ENCODE measurements at regions not wholly inside any gene's neighbourhood (a gene's known extent, or its start where the extent isn't known, plus 50 kb on each side); places are given as distances from the start of the nearest gene placed in this dataset.
"Not testable (repeated sequence)": the region's sequence is repeated elsewhere in the genome, so short reads cannot be mapped to it uniquely, and the experiment has no call there.

- DNase-seq: not testable (repeated sequence)
These were observed 357.3 kb upstream of the WSB1 start for GRCh38 chr17:26936645-26937044.

GRCh38 chr17:26937750-26938322 lies 356.1 kb upstream of the WSB1 start:
- DNase-seq: not testable (repeated sequence)

GRCh38 chr17:26939755-26940154 lies 354.2 kb upstream of the WSB1 start:
- DNase-seq: not testable (repeated sequence)

GRCh38 chr17:26940587-26940986 lies 353.3 kb upstream of the WSB1 start:
- DNase-seq: not testable (repeated sequence)

- no peak for DNase-seq
These were observed 331.4 kb upstream of the WSB1 start for GRCh38 chr17:26962255-26963162.

- no peak for DNase-seq
These were observed 330.8 kb upstream of the WSB1 start for GRCh38 chr17:26963163-26963503.

GRCh38 chr17:26965898-26966624 lies 327.9 kb upstream of the WSB1 start:
- not testable (repeated sequence) for DNase-seq

GRCh38 chr17:26966625-26967179 lies 327.2 kb upstream of the WSB1 start:
- DNase-seq: not testable (repeated sequence)

- DNase-seq: not testable (repeated sequence)
These were observed 312.0 kb upstream of the WSB1 start for GRCh38 chr17:26981845-26982425.

- DNase-seq: not testable (repeated sequence)
These were observed 311.4 kb upstream of the WSB1 start for GRCh38 chr17:26982563-26982962.

- DNase-seq: not testable (repeated sequence)
These were observed 306.1 kb upstream of the WSB1 start for GRCh38 chr17:26987851-26988250.

GRCh38 chr17:26994648-26995047 lies 299.3 kb upstream of the WSB1 start:
- not testable (repeated sequence) for DNase-seq

- DNase-seq: not testable (repeated sequence)
These were observed 297.6 kb upstream of the WSB1 start for GRCh38 chr17:26996146-26996916.

GRCh38 chr17:27007734-27008531 lies 286.0 kb upstream of the WSB1 start:
- not testable (repeated sequence) for DNase-seq

- DNase-seq: no peak
These were observed 284.8 kb upstream of the WSB1 start for GRCh38 chr17:27009087-27009486.

GRCh38 chr17:27010138-27010537 lies 283.8 kb upstream of the WSB1 start:
- not testable (repeated sequence) for DNase-seq

- not testable (repeated sequence) for DNase-seq
These were observed 263.4 kb upstream of the WSB1 start for GRCh38 chr17:27030552-27030951.

GRCh38 chr17:27038676-27039075 lies 255.2 kb upstream of the WSB1 start:
- DNase-seq: no peak

- not testable (repeated sequence) for DNase-seq
These were observed 248.9 kb upstream of the WSB1 start for GRCh38 chr17:27045039-27045438.

- DNase-seq: no peak
These were observed 244.7 kb upstream of the WSB1 start for GRCh38 chr17:27049104-27049784.

GRCh38 chr17:27065588-27065987 lies 228.3 kb upstream of the WSB1 start:
- DNase-seq: no peak
